Ovary (tissue), 7 donors: ENCODE measurements at regions not wholly inside any gene's neighbourhood (a gene's known extent, or its start where the extent isn't known, plus 50 kb on each side); places are given as distances from the start of the nearest gene placed in this dataset.

Experiments
- DNase-seq, 5 donors: peaks; one replicate each; pipeline ENCODE4 v3.0.0-alpha.2; 2019 to 2020
- H3K27ac ChIP-seq, 2 donors: fragments of 200-600 bp; one replicate each; pipeline versions ENCODE4 v1.5.1 to v1.8.0; 2019 to 2022
- H3K27me3 ChIP-seq: fragments of 200-600 bp; one replicate; pipeline ENCODE4 v1.8.0; 2022
- H3K36me3 ChIP-seq: fragments of 200-600 bp; sonication (generic); one replicate; pipeline ENCODE4 v1.5.1; 2019
- H3K4me1 ChIP-seq: one replicate; pipeline ENCODE4 v1.8.1; 2013; ENCODE audit warnings: mild to moderate bottlenecking, moderate library complexity; ENCODE audit not compliant: insufficient read depth
- H3K4me3 ChIP-seq: fragments of 200-600 bp; sonication (generic); one replicate; pipeline ENCODE4 v1.5.1; 2017
- H3K9me3 ChIP-seq, 2 donors: fragments of 200-600 bp in 1 of 2; sonication (generic) in 1 of 2; one replicate each; pipeline versions ENCODE4 v1.5.1 to v1.8.1; 2013 to 2019; ENCODE audit warnings: mild to moderate bottlenecking in 1 of 2, moderate library complexity in 1 of 2
- EP300 ChIP-seq: sonication (generic); formaldehyde crosslinking; IDR thresholded peaks from one replicate; pipeline ENCODE4 v1.6.1; 2017; ENCODE audit warnings: antibody characterized with exemption
- POLR2A ChIP-seq: fragments of 450-650 bp; IDR thresholded peaks from one replicate; pipeline ENCODE4 v1.6.1; 2017; ENCODE audit warnings: antibody characterized with exemption, mild to moderate bottlenecking, moderate library complexity
- WGBS, 3 donors: extraction: QIAGEN DNeasy Blood & Tissue Kit in 1 of 3; methylation state at CpG; one replicate each; pipeline versions ENCODE4 v1.1.5 to v1.1.7; 2013 to 2017; 5-methylcytosine and 5-hydroxymethylcytosine counted together
- intact Hi-C, 4 donors: fragments of 100-400 bp; cut with DNase I; formaldehyde crosslinking; loops; one replicate each; pipeline versions ENCODE4 v1.11.0 to v1.15.1; 2022 to 2023
- TF ChIP-seq, protein P1 (sequence below), 3 donors: fragments of 450-650 bp in 2 of 3; fragments of 200-600 bp in 1 of 3; IDR thresholded peaks; one replicate each; pipeline versions ENCODE4 v1.5.1 to v1.8.0; 2016 to 2022; ENCODE audit warnings: antibody characterized with exemption in 3 of 3, mild to moderate bottlenecking in 1 of 3
- donor health status: DM: no; HTN: no; CAD: no; lungs with moderate emphysema.
- donor health status: DM: no; HTN: no; CAD: no.
- donor health status: Bipolar disorder and iron deficiency.
- donor health status: DM: no; HTN: no; CAD: no.
- donor health status: DM: yes; HTN: yes; CAD: no.

DNA sequence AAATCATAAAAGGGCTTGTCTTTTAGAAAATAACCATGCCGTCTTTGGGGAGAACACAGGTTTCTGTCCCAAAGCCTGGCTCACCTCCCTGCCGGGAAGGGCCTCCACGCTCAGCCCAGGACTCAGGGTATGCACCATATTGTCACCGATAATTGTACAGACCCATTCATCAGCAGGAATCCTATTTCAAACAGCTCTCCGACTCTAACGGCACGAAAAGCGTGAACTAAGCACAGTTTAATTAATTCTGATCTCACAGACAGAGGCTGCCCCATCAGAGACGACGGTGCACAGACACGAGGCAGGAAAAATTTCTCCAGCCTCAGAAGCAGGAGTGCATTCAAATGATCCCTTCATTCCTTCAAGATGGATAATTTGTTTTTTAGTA, 276.2 kb downstream of the MYCN start:
- Histone ChIP-seq H3K4me1 (no peaks in the 10 kb centered on the region), H3K27ac (no peak overlapping the region), H3K27me3 (no peaks in the 10 kb centered on the region), H3K4me3 (no peak overlapping the region), H3K36me3 (no peaks in the 10 kb centered on the region), H3K9me3 (no peaks in the 10 kb centered on the region)
- no peak for TF ChIP-seq POLR2A
- TF ChIP-seq EP300, result no peak
- TF ChIP-seq, protein P1, sequence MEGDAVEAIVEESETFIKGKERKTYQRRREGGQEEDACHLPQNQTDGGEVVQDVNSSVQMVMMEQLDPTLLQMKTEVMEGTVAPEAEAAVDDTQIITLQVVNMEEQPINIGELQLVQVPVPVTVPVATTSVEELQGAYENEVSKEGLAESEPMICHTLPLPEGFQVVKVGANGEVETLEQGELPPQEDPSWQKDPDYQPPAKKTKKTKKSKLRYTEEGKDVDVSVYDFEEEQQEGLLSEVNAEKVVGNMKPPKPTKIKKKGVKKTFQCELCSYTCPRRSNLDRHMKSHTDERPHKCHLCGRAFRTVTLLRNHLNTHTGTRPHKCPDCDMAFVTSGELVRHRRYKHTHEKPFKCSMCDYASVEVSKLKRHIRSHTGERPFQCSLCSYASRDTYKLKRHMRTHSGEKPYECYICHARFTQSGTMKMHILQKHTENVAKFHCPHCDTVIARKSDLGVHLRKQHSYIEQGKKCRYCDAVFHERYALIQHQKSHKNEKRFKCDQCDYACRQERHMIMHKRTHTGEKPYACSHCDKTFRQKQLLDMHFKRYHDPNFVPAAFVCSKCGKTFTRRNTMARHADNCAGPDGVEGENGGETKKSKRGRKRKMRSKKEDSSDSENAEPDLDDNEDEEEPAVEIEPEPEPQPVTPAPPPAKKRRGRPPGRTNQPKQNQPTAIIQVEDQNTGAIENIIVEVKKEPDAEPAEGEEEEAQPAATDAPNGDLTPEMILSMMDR (IDR thresholded peaks at IDR 0.05), result no peak
- 87 to 93% (median 92%) methylated on average over 11 of the region's 11 CpGs for WGBS, 3 donors
- intact Hi-C loops, result no loop called here
- DNase-seq, result no peak

DNA sequence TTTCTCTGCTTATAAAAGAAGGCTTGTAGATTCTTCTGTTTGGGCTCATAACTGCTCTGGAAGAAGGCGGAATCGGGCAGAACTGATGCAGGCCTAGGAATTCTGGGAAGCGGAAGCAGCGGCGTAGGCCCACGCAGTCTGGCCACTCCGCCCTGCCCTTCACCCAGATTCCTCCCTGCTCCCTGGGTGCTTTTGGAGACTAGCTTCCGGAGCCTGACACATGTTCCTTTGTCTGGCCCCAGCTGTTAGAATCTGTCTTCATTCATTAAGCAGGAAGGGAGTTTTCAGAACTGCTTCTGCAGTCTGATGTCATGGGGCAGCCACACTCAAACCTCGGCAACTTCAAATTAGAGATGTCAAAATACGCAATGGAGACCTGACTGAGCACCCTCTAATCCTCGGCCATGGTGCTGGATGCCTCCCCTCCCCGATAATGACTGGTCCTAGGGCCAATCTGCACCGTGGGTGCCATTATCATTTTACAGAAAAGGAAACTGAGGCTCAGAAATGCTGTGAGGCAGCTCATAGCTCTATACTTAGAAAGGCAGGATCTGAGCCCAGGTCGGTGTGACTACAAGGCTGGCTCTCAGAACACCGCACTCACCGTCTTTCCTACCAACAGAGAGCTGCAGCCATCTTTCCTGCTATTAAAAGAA, 275.7 kb downstream of the MYCN start:
- TF ChIP-seq EP300, result no peak
- TF ChIP-seq POLR2A, result no peak
- TF ChIP-seq, protein P1 (IDR thresholded peaks at IDR 0.05), result no peak
- no peak for DNase-seq
- Histone ChIP-seq H3K27ac (no peak overlapping the region), H3K9me3 (no peaks in the 10 kb centered on the region), H3K27me3 (no peaks in the 10 kb centered on the region), H3K36me3 (no peaks in the 10 kb centered on the region), H3K4me3 (no peak overlapping the region), H3K4me1 (no peaks in the 10 kb centered on the region)
- intact Hi-C loops, result no loop called here
- 71 to 80% (median 71%) methylated on average over 16 of the region's 16 CpGs for WGBS, 3 donors

DNA sequence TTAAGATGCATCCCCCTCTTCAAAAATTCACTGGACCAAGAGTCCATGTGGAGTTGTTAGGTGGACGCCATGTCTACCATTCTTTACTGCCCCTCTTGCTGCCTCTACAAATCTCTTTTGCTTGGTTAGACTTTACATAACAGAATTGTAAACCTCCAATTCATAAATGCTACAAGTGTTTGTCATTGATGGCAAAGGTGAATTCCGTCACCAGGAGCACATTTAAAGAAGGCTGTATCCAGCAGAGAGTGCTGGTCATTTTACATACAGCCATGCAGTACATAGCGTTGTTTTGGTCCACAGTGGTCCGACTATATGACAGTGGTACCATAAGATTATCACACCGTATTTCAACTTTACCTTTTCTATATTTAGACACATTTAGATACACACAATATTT, 274.5 kb downstream of the MYCN start:
- no peak for DNase-seq
- Histone ChIP-seq H3K36me3 (no peaks in the 10 kb centered on the region), H3K4me1 (no peaks in the 10 kb centered on the region), H3K9me3 (no peaks in the 10 kb centered on the region), H3K4me3 (no peak overlapping the region), H3K27me3 (no peaks in the 10 kb centered on the region), H3K27ac (no peak overlapping the region)
- intact Hi-C loops, result no loop called here
- TF ChIP-seq POLR2A, result no peak
- no peak for TF ChIP-seq EP300
- TF ChIP-seq, protein P1 (IDR thresholded peaks at IDR 0.05), result no peak
- 94 to 96% (median 95%) methylated on average over 5 of the region's 5 CpGs for WGBS, 3 donors

DNA sequence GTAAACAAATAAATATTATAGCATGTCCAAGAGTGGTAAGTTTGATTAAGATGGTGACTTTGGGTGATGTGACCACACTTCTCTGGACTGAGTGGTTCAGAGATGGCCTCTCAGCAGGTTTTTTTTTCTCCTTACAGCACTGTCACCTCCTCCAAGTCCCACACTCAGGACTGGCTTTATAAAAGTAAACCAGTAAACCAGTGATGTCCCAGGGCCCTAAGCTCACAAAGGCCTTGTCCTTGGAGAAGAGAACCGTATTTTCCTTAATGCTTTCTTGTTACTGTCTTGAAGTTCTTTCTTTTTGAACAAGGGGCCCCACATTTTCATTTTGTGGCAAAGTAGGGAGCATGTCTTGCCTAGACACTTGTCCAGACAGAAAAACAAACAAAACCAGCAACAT, 274.0 kb downstream of the MYCN start:
- intact Hi-C loops, result no loop called here
- DNase-seq, result no peak
- Histone ChIP-seq H3K4me1 (no peaks in the 10 kb centered on the region), H3K36me3 (no peaks in the 10 kb centered on the region), H3K4me3 (no peak overlapping the region), H3K9me3 (no peaks in the 10 kb centered on the region), H3K27ac (no peak overlapping the region), H3K27me3 (no peaks in the 10 kb centered on the region)
- WGBS, 3 donors, result 94 to 100% (median 97%) methylated on average over 1 of the region's 1 CpG
- no peak for TF ChIP-seq EP300
- TF ChIP-seq, protein P1 (IDR thresholded peaks at IDR 0.05), result no peak
- TF ChIP-seq POLR2A, result no peak
